DOHH2 (cell line): ENCODE measurements at regions not wholly inside any gene's neighbourhood (a gene's known extent, or its start where the extent isn't known, plus 50 kb on each side); places are given as distances from the start of the nearest gene placed in this dataset.

Experiments used
- H3F3A ChIP-seq: fragments of 200-600 bp; sonication (generic), shearing (Covaris generic); 2 replicates; pipeline ENCODE4 v1.6.0; 2016; ENCODE audit warnings: antibody characterized with exemption, mild to moderate bottlenecking; ENCODE audit not compliant: control insufficient read depth, insufficient read depth
- H3K27ac ChIP-seq: fragments of 200-600 bp; sonication (generic); 2 replicates; pipeline ENCODE4 v1.5.1; 2014; ENCODE audit warnings: low read depth, mild to moderate bottlenecking, low read length, moderate library complexity
- H3K27me3 ChIP-seq: fragments of 200-600 bp; sonication (generic); 2 replicates; pipeline ENCODE4 v1.6.1; 2014; ENCODE audit warnings: mild to moderate bottlenecking, low read length, mixed read lengths; ENCODE audit not compliant: control insufficient read depth
- H3K36me3 ChIP-seq: fragments of 200-600 bp; sonication (generic); 2 replicates; pipeline ENCODE4 v1.6.1; 2014; ENCODE audit warnings: mild to moderate bottlenecking, low read length, moderate library complexity, mixed read lengths; ENCODE audit not compliant: control insufficient read depth
- H3K4me1 ChIP-seq: fragments of 200-600 bp; sonication (generic); 2 replicates; pipeline ENCODE4 v1.6.1; 2014; ENCODE audit warnings: mild to moderate bottlenecking, low read length, mixed read lengths; ENCODE audit not compliant: control insufficient read depth
- H3K4me2 ChIP-seq: fragments of 200-600 bp; sonication (generic); 2 replicates; pipeline ENCODE4 v1.6.0; 2014; ENCODE audit warnings: mild to moderate bottlenecking, low read length, moderate library complexity
- H3K4me3 ChIP-seq: fragments of 200-600 bp; sonication (generic); 2 replicates; pipeline ENCODE4 v1.5.1; 2014; ENCODE audit warnings: mild to moderate bottlenecking, low read length, mixed read lengths
- H3K79me2 ChIP-seq: fragments of 200-600 bp; sonication (generic); 2 replicates; pipeline ENCODE4 v1.6.1; 2014; ENCODE audit warnings: mild to moderate bottlenecking, low read length, mixed read lengths; ENCODE audit not compliant: control insufficient read depth
- H3K9me2 ChIP-seq: fragments of 200-600 bp; sonication (generic); replicated peaks from 2 replicates; pipeline ENCODE4 v1.6.1; 2014; ENCODE audit warnings: mild to moderate bottlenecking, low read length, mixed read lengths; ENCODE audit not compliant: control insufficient read depth
- H3K9me3 ChIP-seq: fragments of 200-600 bp; sonication (generic); 2 replicates; pipeline ENCODE4 v1.6.1; 2014; ENCODE audit warnings: antibody characterized with exemption, low read length, mixed read lengths; ENCODE audit not compliant: control insufficient read depth, insufficient read depth
- H4K20me1 ChIP-seq: fragments of 200-600 bp; sonication (generic); 2 replicates; pipeline ENCODE4 v1.6.0; 2014; ENCODE audit warnings: low read depth, mild to moderate bottlenecking, antibody characterized with exemption, low read length, moderate library complexity; ENCODE audit not compliant: control insufficient read depth, insufficient read depth
- CTCF ChIP-seq: fragments of 200-600 bp; sonication (generic); IDR thresholded peaks from one replicate; pipeline ENCODE4 v1.5.1; 2014; ENCODE audit warnings: antibody characterized with exemption, mild to moderate bottlenecking, low read depth, low read length; ENCODE audit not compliant: poor library complexity, severe bottlenecking
- EZH2phosphoT487 ChIP-seq: fragments of 200-600 bp; sonication (generic); IDR thresholded peaks from 2 replicates; pipeline ENCODE4 v1.6.1; 2017; ENCODE audit warnings: borderline replicate concordance, mild to moderate bottlenecking, antibody characterized with exemption, low read length, moderate library complexity, mixed read lengths

- Histone ChIP-seq H3K9me3 (no peaks in the 10 kb centered on the region), H3K27me3 (0 out of 2 replicates have a peak, but pooled peaks cover 2% of the 10 kb centered on the region), H3K27ac (no peak overlapping the region), H3K9me2 (no peaks in the 10 kb centered on the region), H3K79me2 (no peaks in the 10 kb centered on the region), H4K20me1 (no peaks in the 10 kb centered on the region), H3K4me2 (no peak overlapping the region), H3K36me3 (no peaks in the 10 kb centered on the region), H3K4me1 (no peaks in the 10 kb centered on the region), H3F3A (no peaks in the 10 kb centered on the region), H3K4me3 (no peak overlapping the region)
- TF ChIP-seq CTCF, result no peak
- TF ChIP-seq EZH2phosphoT487, result no peak
Observed at GRCh38 chr13:107138486-107138885, 570.5 kb upstream of the ARGLU1 start.

GRCh38 chr13:107133950-107134349 lies 566.0 kb upstream of the ARGLU1 start:
- TF ChIP-seq EZH2phosphoT487, result no peak
- H3K27ac ChIP-seq, result no peak overlapping the region
- no peaks in the 10 kb centered on the region for H3K27me3 ChIP-seq

GRCh38 chr13:107130566-107130965 lies 562.6 kb upstream of the ARGLU1 start:
- Histone ChIP-seq H3K9me2 (no peaks in the 10 kb centered on the region), H3K27me3 (no peaks in the 10 kb centered on the region; the same call in 1 of the 2 replicates), H3K4me1 (no peaks in the 10 kb centered on the region), H4K20me1 (no peaks in the 10 kb centered on the region), H3K9me3 (no peaks in the 10 kb centered on the region), H3F3A (no peaks in the 10 kb centered on the region), H3K4me2 (no peak overlapping the region), H3K79me2 (no peaks in the 10 kb centered on the region), H3K36me3 (no peaks in the 10 kb centered on the region), H3K4me3 (no peak overlapping the region), H3K27ac (no peak overlapping the region)
- TF ChIP-seq EZH2phosphoT487, result no peak
- TF ChIP-seq CTCF, result no peak

More at GRCh38 chr13:107133950-107134349, 566.0 kb upstream of the ARGLU1 start:
- H3K4me1 ChIP-seq, result no peaks in the 10 kb centered on the region
- no peaks in the 10 kb centered on the region for H3K9me2 ChIP-seq
- no peaks in the 10 kb centered on the region for H3K9me3 ChIP-seq
- H4K20me1 ChIP-seq, result no peaks in the 10 kb centered on the region
- H3K79me2 ChIP-seq, result no peaks in the 10 kb centered on the region
- no peaks in the 10 kb centered on the region for H3K36me3 ChIP-seq
- H3K4me3 ChIP-seq, result no peak overlapping the region
- no peak overlapping the region for H3K4me2 ChIP-seq
- H3F3A ChIP-seq, result no peaks in the 10 kb centered on the region

- TF ChIP-seq EZH2phosphoT487 (no peak), CTCF (no peak)
- Histone ChIP-seq H3K4me2 (no peak overlapping the region), H3K27me3 (no peaks in the 10 kb centered on the region; the same call in 1 of the 2 replicates), H4K20me1 (no peaks in the 10 kb centered on the region), H3K79me2 (no peaks in the 10 kb centered on the region), H3K4me1 (peaks cover 8% of the 10 kb centered on the region), H3K36me3 (no peaks in the 10 kb centered on the region), H3K9me2 (no peaks in the 10 kb centered on the region), H3K9me3 (no peaks in the 10 kb centered on the region), H3K4me3 (no peak overlapping the region), H3F3A (no peaks in the 10 kb centered on the region), H3K27ac (no peak overlapping the region)
Observed at GRCh38 chr13:107124730-107125129, 556.8 kb upstream of the ARGLU1 start.
